OCI-LY1 (cell line): ENCODE measurements at regions not wholly inside any gene's neighbourhood (a gene's known extent, or its start where the extent isn't known, plus 50 kb on each side); places are given as distances from the start of the nearest gene placed in this dataset.

Experiments used
- H2AFZ ChIP-seq: fragments of 200-600 bp; sonication (generic), shearing (Covaris generic); 2 replicates; pipeline ENCODE4 v1.6.0; 2014; ENCODE audit warnings: antibody characterized with exemption, mild to moderate bottlenecking, low read length
- H3F3A ChIP-seq: fragments of 200-600 bp; sonication (generic), shearing (Covaris generic); 2 replicates; pipeline ENCODE4 v1.6.0; 2014; ENCODE audit warnings: mild to moderate bottlenecking, antibody characterized with exemption, low read length, moderate library complexity; ENCODE audit not compliant: insufficient read depth
- H3K27ac ChIP-seq: fragments of 200-600 bp; sonication (generic); 2 replicates; pipeline ENCODE4 v1.5.1; 2014; ENCODE audit warnings: low read length, mixed run types, mild to moderate bottlenecking, low read depth; ENCODE audit not compliant: poor library complexity, severe bottlenecking
- H3K27me3 ChIP-seq: fragments of 200-600 bp; sonication (generic); 2 replicates; pipeline ENCODE4 v1.6.0; 2014; ENCODE audit warnings: antibody characterized with exemption, mild to moderate bottlenecking, low read length, moderate library complexity; ENCODE audit not compliant: insufficient read depth
- H3K36me3 ChIP-seq: fragments of 200-600 bp; sonication (generic); 2 replicates; pipeline ENCODE4 v1.6.1; 2014; ENCODE audit warnings: mild to moderate bottlenecking, antibody characterized with exemption, low read length, moderate library complexity, mixed read lengths; ENCODE audit not compliant: insufficient read depth
- H3K4me1 ChIP-seq: fragments of 200-600 bp; sonication (generic); 2 replicates; pipeline ENCODE4 v1.5.1; 2014; ENCODE audit warnings: mild to moderate bottlenecking, low read length, moderate library complexity; ENCODE audit not compliant: insufficient read depth, severe bottlenecking
- H3K4me2 ChIP-seq: fragments of 200-600 bp; sonication (generic), shearing (Covaris generic); 2 replicates; pipeline ENCODE4 v1.6.1; 2014; ENCODE audit warnings: low read length
- H3K4me3 ChIP-seq: fragments of 200-600 bp; sonication (generic); 2 replicates; pipeline ENCODE4 v1.5.1; 2014; ENCODE audit warnings: low read length, low read depth, mild to moderate bottlenecking, mixed read lengths; ENCODE audit not compliant: poor library complexity, severe bottlenecking
- H3K79me2 ChIP-seq: fragments of 200-600 bp; shearing (Covaris generic); 2 replicates; pipeline ENCODE4 v1.6.1; 2016; ENCODE audit warnings: mixed run types, low read length, mixed read lengths; ENCODE audit not compliant: insufficient read depth
- H3K9ac ChIP-seq: fragments of 200-600 bp; sonication (generic), shearing (Covaris generic); 2 replicates; pipeline ENCODE4 v1.6.1; 2014; ENCODE audit warnings: mild to moderate bottlenecking, low read length, mixed read lengths
- H3K9me2 ChIP-seq: fragments of 200-600 bp; sonication (generic), shearing (Covaris generic); 2 replicates; pipeline ENCODE4 v1.6.1; 2014; ENCODE audit warnings: low read depth, mild to moderate bottlenecking, low read length, mixed read lengths
- H3K9me3 ChIP-seq: fragments of 200-600 bp; shearing (Covaris generic); 2 replicates; pipeline ENCODE4 v1.6.1; 2014; ENCODE audit warnings: low read length, mixed read lengths
- H4K20me1 ChIP-seq: fragments of 200-600 bp; sonication (generic), shearing (Covaris generic); 2 replicates; pipeline ENCODE4 v1.6.0; 2016; ENCODE audit warnings: mild to moderate bottlenecking, low read length; ENCODE audit not compliant: insufficient read depth
- EZH2 ChIP-seq: fragments of 200-600 bp; sonication (generic), shearing (Covaris generic); IDR thresholded peaks from 2 replicates; pipeline ENCODE4 v1.8.0; 2017; ENCODE audit warnings: borderline replicate concordance, mixed run types, mild to moderate bottlenecking, antibody characterized with exemption, low read length, moderate library complexity, mixed read lengths
- TF ChIP-seq, protein P1 (sequence below): fragments of 200-600 bp; sonication (generic), shearing (Covaris generic); IDR thresholded peaks from 2 replicates; pipeline ENCODE4 v1.5.1; 2017; ENCODE audit warnings: mild to moderate bottlenecking, antibody characterized with exemption, low read length, moderate library complexity, mixed read lengths

DNA sequence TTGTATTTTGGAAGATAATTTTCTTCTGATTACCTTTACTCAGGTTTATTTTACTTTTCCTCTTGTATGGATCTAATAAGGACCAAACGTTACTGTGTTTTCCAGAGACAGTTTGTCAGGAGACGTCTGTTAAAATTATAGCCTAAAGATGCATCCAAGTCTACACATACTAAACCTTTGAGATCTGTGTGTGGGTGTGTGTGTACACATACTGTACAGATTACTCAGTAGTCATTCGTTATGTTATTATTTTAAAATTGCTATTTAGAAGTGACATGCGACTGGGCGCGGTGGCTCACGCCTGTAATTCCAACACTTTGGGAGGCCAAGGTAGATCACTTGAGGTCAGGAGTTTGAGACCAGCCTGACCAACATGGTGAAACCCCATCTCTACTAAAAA, 51.6 kb upstream of the CNTLN start:
- Histone ChIP-seq H3F3A (no peaks in the 10 kb centered on the region), H3K9ac (no peak overlapping the region), H2AFZ (no peak overlapping the region), H3K27me3 (no peaks in the 10 kb centered on the region), H3K4me2 (no peak overlapping the region), H3K36me3 (no peaks in the 10 kb centered on the region), H3K27ac (no peak overlapping the region), H3K9me3 (no peaks in the 10 kb centered on the region), H4K20me1 (no peaks in the 10 kb centered on the region), H3K79me2 (no peaks in the 10 kb centered on the region), H3K4me1 (no peaks in the 10 kb centered on the region), H3K9me2 (no peaks in the 10 kb centered on the region), H3K4me3 (no peak overlapping the region)
- TF ChIP-seq, protein P1, sequence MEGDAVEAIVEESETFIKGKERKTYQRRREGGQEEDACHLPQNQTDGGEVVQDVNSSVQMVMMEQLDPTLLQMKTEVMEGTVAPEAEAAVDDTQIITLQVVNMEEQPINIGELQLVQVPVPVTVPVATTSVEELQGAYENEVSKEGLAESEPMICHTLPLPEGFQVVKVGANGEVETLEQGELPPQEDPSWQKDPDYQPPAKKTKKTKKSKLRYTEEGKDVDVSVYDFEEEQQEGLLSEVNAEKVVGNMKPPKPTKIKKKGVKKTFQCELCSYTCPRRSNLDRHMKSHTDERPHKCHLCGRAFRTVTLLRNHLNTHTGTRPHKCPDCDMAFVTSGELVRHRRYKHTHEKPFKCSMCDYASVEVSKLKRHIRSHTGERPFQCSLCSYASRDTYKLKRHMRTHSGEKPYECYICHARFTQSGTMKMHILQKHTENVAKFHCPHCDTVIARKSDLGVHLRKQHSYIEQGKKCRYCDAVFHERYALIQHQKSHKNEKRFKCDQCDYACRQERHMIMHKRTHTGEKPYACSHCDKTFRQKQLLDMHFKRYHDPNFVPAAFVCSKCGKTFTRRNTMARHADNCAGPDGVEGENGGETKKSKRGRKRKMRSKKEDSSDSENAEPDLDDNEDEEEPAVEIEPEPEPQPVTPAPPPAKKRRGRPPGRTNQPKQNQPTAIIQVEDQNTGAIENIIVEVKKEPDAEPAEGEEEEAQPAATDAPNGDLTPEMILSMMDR, result no peak
- no peak for TF ChIP-seq EZH2

DNA sequence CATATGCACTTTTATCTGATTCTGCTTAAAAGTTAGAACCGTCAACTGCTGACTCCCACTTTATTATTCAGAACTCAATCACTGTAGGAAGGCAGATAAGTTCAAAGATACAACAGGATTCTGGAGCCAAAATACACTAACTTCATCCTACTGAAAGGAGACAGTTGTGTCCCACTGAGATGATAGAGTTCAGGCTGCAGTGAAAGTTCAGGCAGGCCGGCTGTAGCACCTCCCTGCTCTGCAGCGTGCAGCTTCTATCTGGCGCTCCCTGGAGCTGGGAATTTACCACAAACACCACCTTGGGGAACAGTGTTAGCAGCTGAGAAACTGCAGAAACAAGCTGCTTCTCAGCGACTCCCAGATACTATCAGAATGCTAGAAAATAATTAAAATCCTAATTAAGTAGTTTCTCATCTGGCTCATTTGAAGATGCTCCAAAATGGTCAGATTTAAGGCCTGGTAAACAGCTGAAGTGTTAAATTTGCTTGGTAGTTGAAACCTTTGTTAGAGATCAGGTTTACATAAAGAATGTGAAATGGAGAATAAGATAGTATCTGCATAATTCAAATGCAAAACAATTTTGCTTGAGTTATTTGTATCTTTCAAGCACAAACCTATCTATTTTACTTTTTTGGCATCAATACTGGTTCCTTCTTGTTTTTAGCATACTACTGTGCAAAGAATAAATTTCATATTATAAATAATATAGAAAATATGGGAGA, 52.3 kb upstream of the CNTLN start:
- no peaks in the 10 kb centered on the region for H3K9me2 ChIP-seq
- H4K20me1 ChIP-seq, result no peaks in the 10 kb centered on the region
- H3K9ac ChIP-seq, result no peak overlapping the region
- H3K9me3 ChIP-seq, result no peaks in the 10 kb centered on the region
- H3K79me2 ChIP-seq, result no peaks in the 10 kb centered on the region
- H2AFZ ChIP-seq, result no peak overlapping the region
- H3K27ac ChIP-seq, result no peak overlapping the region
- no peaks in the 10 kb centered on the region for H3K27me3 ChIP-seq
- TF ChIP-seq, protein P1, result no peak
- no peak for TF ChIP-seq EZH2
- no peak overlapping the region for H3K4me2 ChIP-seq
- no peak overlapping the region for H3K4me3 ChIP-seq
- H3K4me1 ChIP-seq, result no peaks in the 10 kb centered on the region
- H3K36me3 ChIP-seq, result no peaks in the 10 kb centered on the region
- H3F3A ChIP-seq, result no peaks in the 10 kb centered on the region

DNA sequence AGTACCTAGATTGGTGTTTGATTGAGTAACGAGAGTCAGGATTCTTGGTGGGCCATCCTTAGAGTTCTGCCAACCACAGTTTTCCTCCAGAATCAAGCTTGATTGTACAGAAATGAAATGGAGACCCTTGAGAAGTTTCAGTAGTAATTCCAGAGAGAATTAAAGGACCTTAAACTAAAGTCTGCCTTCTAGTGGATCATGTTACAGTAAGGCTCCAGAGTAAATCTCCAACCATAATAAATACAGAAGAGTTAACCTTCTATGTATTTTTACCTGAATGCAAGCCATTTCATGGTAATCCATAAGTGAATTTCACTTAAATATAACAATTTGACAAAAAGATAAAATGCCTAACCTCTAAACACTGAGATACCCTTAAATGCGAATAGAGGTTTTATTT, 53.0 kb upstream of the CNTLN start:
- Histone ChIP-seq H3K79me2 (no peaks in the 10 kb centered on the region), H3K4me2 (no peak overlapping the region), H3K4me3 (no peak overlapping the region), H3K9me3 (no peaks in the 10 kb centered on the region), H3K9me2 (no peaks in the 10 kb centered on the region), H2AFZ (no peak overlapping the region), H3K4me1 (no peaks in the 10 kb centered on the region), H3K27me3 (no peaks in the 10 kb centered on the region), H3K9ac (no peak overlapping the region), H3F3A (no peaks in the 10 kb centered on the region), H3K27ac (no peak overlapping the region), H4K20me1 (no peaks in the 10 kb centered on the region), H3K36me3 (no peaks in the 10 kb centered on the region)
- TF ChIP-seq, protein P1, result no peak
- no peak for TF ChIP-seq EZH2
